ENCODE measurements at regions not wholly inside any gene's neighbourhood (a gene's known extent, or its start where the extent isn't known, plus 50 kb on each side); places are given as distances from the start of the nearest gene placed in this dataset.

- TF ChIP-seq CTCF (IDR thresholded peaks at IDR 0.05 in 8 of 11, conservative IDR thresholded peaks at IDR 0.05 in 3 of 11) = no peak
- TF ChIP-seq POLR2A (IDR thresholded peaks at IDR 0.05) = no peak
- TF ChIP-seq POLR2AphosphoS5 (IDR thresholded peaks at IDR 0.05) = no peak
Observed at GRCh38 chr13:111414341-111414740, 93.9 kb downstream of the TEX29 start.

All from spleen (tissue), 7 donors.